HL-60 (cell line): ENCODE measurements at regions not wholly inside any gene's neighbourhood (a gene's known extent, or its start where the extent isn't known, plus 50 kb on each side); places are given as distances from the start of the nearest gene placed in this dataset.

ENCODE experiments used
- DNase-seq, 2 experiments: peaks; one replicate each; pipeline ENCODE4 v3.0.0-alpha.2; 2010 to 2020; ENCODE audit warnings: low read depth in 1 of 2, low spot score in 1 of 2
- H3K27ac ChIP-seq: fragments of 250-450 bp; sonication (Bioruptor Pico); replicated peaks from 2 replicates; pipeline ENCODE4 v1.5.1; 2020; ENCODE audit warnings: mild to moderate bottlenecking, moderate library complexity
- H3K27me3 ChIP-seq: fragments of 250-450 bp; sonication (Bioruptor Pico); 2 replicates; pipeline ENCODE4 v1.5.1; 2021; ENCODE audit warnings: mild to moderate bottlenecking, moderate library complexity; ENCODE audit not compliant: insufficient read depth, poor library complexity, severe bottlenecking
- H3K4me3 ChIP-seq: replicated peaks from 2 replicates; pipeline ENCODE4 v1.5.1; 2011; ENCODE audit warnings: mild to moderate bottlenecking, control low read depth, low read length; ENCODE audit not compliant: insufficient read depth
- GABPA ChIP-seq: IDR thresholded peaks from 2 replicates; pipeline ENCODE4 v1.6.1; 2012; ENCODE audit warnings: low read depth
- POLR2AphosphoS5 ChIP-seq: IDR thresholded peaks from 2 replicates; pipeline ENCODE4 v1.6.1; 2012; ENCODE audit warnings: low read depth
- SPI1 ChIP-seq: IDR thresholded peaks from 2 replicates; pipeline ENCODE4 v1.6.1; 2012; ENCODE audit warnings: low read depth, mild to moderate bottlenecking, borderline replicate concordance
- TF ChIP-seq, protein P1 (sequence below): IDR thresholded peaks from 2 replicates; pipeline ENCODE4 v1.6.1; 2012; ENCODE audit warnings: low read depth; ENCODE audit not compliant: insufficient replicate concordance
- TF ChIP-seq, protein P2 (sequence below): IDR thresholded peaks from one replicate; pipeline ENCODE4 v1.5.1; 2011; ENCODE audit warnings: low read length, control low read depth, inconsistent platforms; ENCODE audit not compliant: insufficient read depth

DNA sequence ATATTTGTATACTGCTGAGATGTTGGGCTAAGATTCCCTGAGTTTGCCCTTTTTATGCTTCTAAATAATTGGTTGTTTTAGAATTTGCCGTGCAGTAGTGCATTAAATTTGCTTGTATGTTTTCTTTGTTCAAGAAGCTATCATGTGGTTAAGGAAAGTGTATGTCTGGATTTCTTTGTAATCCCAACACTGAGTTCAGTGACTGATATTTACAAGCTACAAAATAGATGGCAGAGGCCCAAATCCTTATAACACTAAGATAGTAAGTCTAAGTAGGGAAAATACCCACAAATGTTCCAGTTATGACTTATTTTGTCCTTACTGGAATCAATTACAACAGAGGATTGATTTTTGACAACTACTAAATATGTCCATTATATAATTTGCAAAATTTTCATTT is 435.0 kb upstream of the KLF12 start:
- no peak for DNase-seq
- TF ChIP-seq POLR2AphosphoS5 = no peak
- TF ChIP-seq, protein P1, sequence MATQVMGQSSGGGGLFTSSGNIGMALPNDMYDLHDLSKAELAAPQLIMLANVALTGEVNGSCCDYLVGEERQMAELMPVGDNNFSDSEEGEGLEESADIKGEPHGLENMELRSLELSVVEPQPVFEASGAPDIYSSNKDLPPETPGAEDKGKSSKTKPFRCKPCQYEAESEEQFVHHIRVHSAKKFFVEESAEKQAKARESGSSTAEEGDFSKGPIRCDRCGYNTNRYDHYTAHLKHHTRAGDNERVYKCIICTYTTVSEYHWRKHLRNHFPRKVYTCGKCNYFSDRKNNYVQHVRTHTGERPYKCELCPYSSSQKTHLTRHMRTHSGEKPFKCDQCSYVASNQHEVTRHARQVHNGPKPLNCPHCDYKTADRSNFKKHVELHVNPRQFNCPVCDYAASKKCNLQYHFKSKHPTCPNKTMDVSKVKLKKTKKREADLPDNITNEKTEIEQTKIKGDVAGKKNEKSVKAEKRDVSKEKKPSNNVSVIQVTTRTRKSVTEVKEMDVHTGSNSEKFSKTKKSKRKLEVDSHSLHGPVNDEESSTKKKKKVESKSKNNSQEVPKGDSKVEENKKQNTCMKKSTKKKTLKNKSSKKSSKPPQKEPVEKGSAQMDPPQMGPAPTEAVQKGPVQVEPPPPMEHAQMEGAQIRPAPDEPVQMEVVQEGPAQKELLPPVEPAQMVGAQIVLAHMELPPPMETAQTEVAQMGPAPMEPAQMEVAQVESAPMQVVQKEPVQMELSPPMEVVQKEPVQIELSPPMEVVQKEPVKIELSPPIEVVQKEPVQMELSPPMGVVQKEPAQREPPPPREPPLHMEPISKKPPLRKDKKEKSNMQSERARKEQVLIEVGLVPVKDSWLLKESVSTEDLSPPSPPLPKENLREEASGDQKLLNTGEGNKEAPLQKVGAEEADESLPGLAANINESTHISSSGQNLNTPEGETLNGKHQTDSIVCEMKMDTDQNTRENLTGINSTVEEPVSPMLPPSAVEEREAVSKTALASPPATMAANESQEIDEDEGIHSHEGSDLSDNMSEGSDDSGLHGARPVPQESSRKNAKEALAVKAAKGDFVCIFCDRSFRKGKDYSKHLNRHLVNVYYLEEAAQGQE = no peak
- TF ChIP-seq SPI1 = no peak
- TF ChIP-seq, protein P2, sequence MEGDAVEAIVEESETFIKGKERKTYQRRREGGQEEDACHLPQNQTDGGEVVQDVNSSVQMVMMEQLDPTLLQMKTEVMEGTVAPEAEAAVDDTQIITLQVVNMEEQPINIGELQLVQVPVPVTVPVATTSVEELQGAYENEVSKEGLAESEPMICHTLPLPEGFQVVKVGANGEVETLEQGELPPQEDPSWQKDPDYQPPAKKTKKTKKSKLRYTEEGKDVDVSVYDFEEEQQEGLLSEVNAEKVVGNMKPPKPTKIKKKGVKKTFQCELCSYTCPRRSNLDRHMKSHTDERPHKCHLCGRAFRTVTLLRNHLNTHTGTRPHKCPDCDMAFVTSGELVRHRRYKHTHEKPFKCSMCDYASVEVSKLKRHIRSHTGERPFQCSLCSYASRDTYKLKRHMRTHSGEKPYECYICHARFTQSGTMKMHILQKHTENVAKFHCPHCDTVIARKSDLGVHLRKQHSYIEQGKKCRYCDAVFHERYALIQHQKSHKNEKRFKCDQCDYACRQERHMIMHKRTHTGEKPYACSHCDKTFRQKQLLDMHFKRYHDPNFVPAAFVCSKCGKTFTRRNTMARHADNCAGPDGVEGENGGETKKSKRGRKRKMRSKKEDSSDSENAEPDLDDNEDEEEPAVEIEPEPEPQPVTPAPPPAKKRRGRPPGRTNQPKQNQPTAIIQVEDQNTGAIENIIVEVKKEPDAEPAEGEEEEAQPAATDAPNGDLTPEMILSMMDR = no peak
- no peak for TF ChIP-seq GABPA
- no peak overlapping the region for H3K27ac ChIP-seq
- H3K4me3 ChIP-seq = no peak overlapping the region
- H3K27me3 ChIP-seq = peaks cover 2% of the 10 kb centered on the region

- no peak overlapping the region for H3K27ac ChIP-seq
- DNase-seq = no peak
- peaks cover 2% of the 10 kb centered on the region for H3K27me3 ChIP-seq
- TF ChIP-seq POLR2AphosphoS5 (no peak), SPI1 (no peak), GABPA (no peak)
- TF ChIP-seq, protein P1 = no peak
- TF ChIP-seq, protein P2 = no peak
- H3K4me3 ChIP-seq = no peak overlapping the region
Observed at GRCh38 chr13:74567485-74567884, 433.3 kb upstream of the KLF12 start.

GRCh38 chr13:74562381-74562780 is 428.2 kb upstream of the KLF12 start:
- TF ChIP-seq SPI1 (no peak), GABPA (no peak)
- TF ChIP-seq, protein P1 = no peak
- no peak for DNase-seq
- Histone ChIP-seq H3K27me3 (no peaks in the 10 kb centered on the region), H3K4me3 (no peak overlapping the region), H3K27ac (no peak overlapping the region)

DNA sequence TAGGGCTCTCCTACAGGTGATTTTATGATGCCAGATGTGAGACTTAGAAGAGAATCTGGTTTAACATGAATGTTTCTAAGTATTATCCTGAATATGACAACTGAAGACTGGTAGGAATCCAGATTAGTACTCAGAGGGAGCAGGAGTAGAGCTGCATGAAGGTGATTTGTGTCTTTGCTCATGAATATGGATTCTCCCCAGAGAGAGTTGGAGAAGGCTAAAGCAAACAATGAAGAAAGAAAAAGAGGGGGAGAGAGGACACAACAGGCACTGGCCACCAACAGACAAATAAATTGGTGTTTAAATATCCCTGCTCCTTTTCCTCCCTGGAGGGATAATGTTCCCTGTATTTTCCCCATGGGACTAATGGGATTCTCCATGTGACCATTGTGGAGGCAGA is 427.0 kb upstream of the KLF12 start:
- Histone ChIP-seq H3K4me3 (no peak overlapping the region), H3K27me3 (no peaks in the 10 kb centered on the region), H3K27ac (no peak overlapping the region)
- TF ChIP-seq SPI1 (no peak), POLR2AphosphoS5 (no peak)
- TF ChIP-seq, protein P2 = no peak
- TF ChIP-seq, protein P1 = no peak
- no peak for DNase-seq
